ENCODE measurements at regions not wholly inside any gene's neighbourhood (a gene's known extent, or its start where the extent isn't known, plus 50 kb on each side); places are given as distances from the start of the nearest gene placed in this dataset.

GRCh38 chr15:96431786-96432185 is 101.3 kb downstream of the NR2F2 start:
- H3K36me3 Mint-ChIP-seq, result no peaks in the 10 kb centered on the region
- H3K4me1 Mint-ChIP-seq, result no peaks in the 10 kb centered on the region
- H3K4me3 Mint-ChIP-seq, result no peak overlapping the region
- H3K27ac Mint-ChIP-seq, result no peak overlapping the region
- no peaks in the 10 kb centered on the region for H3K9me3 Mint-ChIP-seq
- H3K27me3 Mint-ChIP-seq, result peaks cover 5% of the 10 kb centered on the region

GRCh38 chr15:96435022-96435421 is 104.5 kb downstream of the NR2F2 start:
- H3K9me3 Mint-ChIP-seq, result no peaks in the 10 kb centered on the region
- H3K4me3 Mint-ChIP-seq, result no peak overlapping the region
- H3K4me1 Mint-ChIP-seq, result no peaks in the 10 kb centered on the region
- no peaks in the 10 kb centered on the region for H3K36me3 Mint-ChIP-seq
- no peak overlapping the region for H3K27ac Mint-ChIP-seq
- peaks cover 6% of the 10 kb centered on the region for H3K27me3 Mint-ChIP-seq

GRCh38 chr15:96435841-96436240 is 105.3 kb downstream of the NR2F2 start:
- Mint-ChIP-seq H3K9me3 (no peaks in the 10 kb centered on the region), H3K27ac (no peak overlapping the region), H3K36me3 (no peaks in the 10 kb centered on the region), H3K4me3 (no peak overlapping the region), H3K27me3 (peaks cover 6% of the 10 kb centered on the region), H3K4me1 (no peaks in the 10 kb centered on the region)

GRCh38 chr15:96440978-96441377 is 110.5 kb downstream of the NR2F2 start:
- Mint-ChIP-seq H3K36me3 (no peaks in the 10 kb centered on the region), H3K9me3 (peaks cover 7% of the 10 kb centered on the region), H3K4me1 (no peaks in the 10 kb centered on the region), H3K27me3 (peaks cover 4% of the 10 kb centered on the region), H3K4me3 (no peak overlapping the region), H3K27ac (no peak overlapping the region)

- Mint-ChIP-seq H3K27me3 (peaks cover 7% of the 10 kb centered on the region), H3K27ac (no peak overlapping the region), H3K9me3 (peaks cover 7% of the 10 kb centered on the region), H3K36me3 (no peaks in the 10 kb centered on the region), H3K4me1 (no peaks in the 10 kb centered on the region), H3K4me3 (no peak overlapping the region)
Measured at GRCh38 chr15:96442076-96442475, 111.6 kb downstream of the NR2F2 start.

GRCh38 chr15:96444865-96445264 is 114.4 kb downstream of the NR2F2 start:
- Mint-ChIP-seq H3K27me3 (peaks cover 7% of the 10 kb centered on the region), H3K27ac (no peak overlapping the region), H3K36me3 (no peaks in the 10 kb centered on the region), H3K4me1 (no peaks in the 10 kb centered on the region), H3K4me3 (no peak overlapping the region), H3K9me3 (peaks cover 7% of the 10 kb centered on the region)

- Mint-ChIP-seq H3K4me3 (no peak overlapping the region), H3K36me3 (no peaks in the 10 kb centered on the region), H3K27ac (no peak overlapping the region), H3K27me3 (peaks cover 11% of the 10 kb centered on the region), H3K9me3 (peaks cover under 1% of the 10 kb centered on the region), H3K4me1 (no peaks in the 10 kb centered on the region)
Measured at GRCh38 chr15:96448923-96449322, 118.4 kb downstream of the NR2F2 start.

GRCh38 chr15:96457841-96458240 is 127.3 kb downstream of the NR2F2 start:
- peaks cover 3% of the 10 kb centered on the region for H3K27me3 Mint-ChIP-seq
- no peak overlapping the region for H3K27ac Mint-ChIP-seq
- no peaks in the 10 kb centered on the region for H3K4me1 Mint-ChIP-seq
- no peaks in the 10 kb centered on the region for H3K9me3 Mint-ChIP-seq
- no peak overlapping the region for H3K4me3 Mint-ChIP-seq
- no peaks in the 10 kb centered on the region for H3K36me3 Mint-ChIP-seq

GRCh38 chr15:96460106-96460505 is 129.6 kb downstream of the NR2F2 start:
- no peaks in the 10 kb centered on the region for H3K4me1 Mint-ChIP-seq
- no peak overlapping the region for H3K27ac Mint-ChIP-seq
- no peaks in the 10 kb centered on the region for H3K36me3 Mint-ChIP-seq
- no peaks in the 10 kb centered on the region for H3K9me3 Mint-ChIP-seq
- H3K4me3 Mint-ChIP-seq, result no peak overlapping the region
- peaks cover 1% of the 10 kb centered on the region for H3K27me3 Mint-ChIP-seq

- H3K9me3 Mint-ChIP-seq, result no peaks in the 10 kb centered on the region
- H3K27me3 Mint-ChIP-seq, result peaks cover 1% of the 10 kb centered on the region
- no peak overlapping the region for H3K27ac Mint-ChIP-seq
- H3K4me1 Mint-ChIP-seq, result no peaks in the 10 kb centered on the region
- no peaks in the 10 kb centered on the region for H3K36me3 Mint-ChIP-seq
- H3K4me3 Mint-ChIP-seq, result no peak overlapping the region
Measured at GRCh38 chr15:96462768-96463750, 132.6 kb downstream of the NR2F2 start.

- H3K27me3 Mint-ChIP-seq, result peaks cover 3% of the 10 kb centered on the region
Measured at GRCh38 chr15:96466389-96466947, 136.0 kb downstream of the NR2F2 start.

GRCh38 chr15:96468036-96468435 is 137.5 kb downstream of the NR2F2 start:
- H3K27ac Mint-ChIP-seq, result no peak overlapping the region
- H3K4me1 Mint-ChIP-seq, result no peaks in the 10 kb centered on the region
- no peaks in the 10 kb centered on the region for H3K36me3 Mint-ChIP-seq
- H3K27me3 Mint-ChIP-seq, result peaks cover 3% of the 10 kb centered on the region
- no peak overlapping the region for H3K4me3 Mint-ChIP-seq
- H3K9me3 Mint-ChIP-seq, result no peaks in the 10 kb centered on the region

More at GRCh38 chr15:96466389-96466947, 136.0 kb downstream of the NR2F2 start:
- no peak overlapping the region for H3K27ac Mint-ChIP-seq
- H3K4me3 Mint-ChIP-seq, result no peak overlapping the region
- H3K4me1 Mint-ChIP-seq, result no peaks in the 10 kb centered on the region
- H3K36me3 Mint-ChIP-seq, result no peaks in the 10 kb centered on the region
- H3K9me3 Mint-ChIP-seq, result no peaks in the 10 kb centered on the region

- no peaks in the 10 kb centered on the region for H3K36me3 Mint-ChIP-seq
Measured at GRCh38 chr15:96470681-96471310, 140.3 kb downstream of the NR2F2 start.

GRCh38 chr15:96472681-96473080 is 142.2 kb downstream of the NR2F2 start:
- Mint-ChIP-seq H3K27ac (no peak overlapping the region), H3K4me3 (no peak overlapping the region), H3K9me3 (no peaks in the 10 kb centered on the region)

More at GRCh38 chr15:96470681-96471310, 140.3 kb downstream of the NR2F2 start:
- Mint-ChIP-seq H3K27ac (no peak overlapping the region), H3K9me3 (no peaks in the 10 kb centered on the region), H3K27me3 (peaks cover 3% of the 10 kb centered on the region), H3K4me3 (no peak overlapping the region), H3K4me1 (no peaks in the 10 kb centered on the region)

GRCh38 chr15:96473556-96473955 is 143.1 kb downstream of the NR2F2 start:
- Mint-ChIP-seq H3K4me1 (no peaks in the 10 kb centered on the region), H3K9me3 (no peaks in the 10 kb centered on the region), H3K27me3 (peaks cover 3% of the 10 kb centered on the region), H3K4me3 (no peak overlapping the region), H3K27ac (no peak overlapping the region), H3K36me3 (no peaks in the 10 kb centered on the region)

More at GRCh38 chr15:96472681-96473080, 142.2 kb downstream of the NR2F2 start:
- H3K4me1 Mint-ChIP-seq, result no peaks in the 10 kb centered on the region
- peaks cover 3% of the 10 kb centered on the region for H3K27me3 Mint-ChIP-seq
- no peaks in the 10 kb centered on the region for H3K36me3 Mint-ChIP-seq

- no peaks in the 10 kb centered on the region for H3K4me1 Mint-ChIP-seq
- H3K27me3 Mint-ChIP-seq, result peaks cover 3% of the 10 kb centered on the region
- H3K9me3 Mint-ChIP-seq, result no peaks in the 10 kb centered on the region
- no peak overlapping the region for H3K4me3 Mint-ChIP-seq
- no peaks in the 10 kb centered on the region for H3K36me3 Mint-ChIP-seq
- no peak overlapping the region for H3K27ac Mint-ChIP-seq
Measured at GRCh38 chr15:96474231-96474664, 143.7 kb downstream of the NR2F2 start.

Measured in activated naive CD4-positive, alpha-beta T cell treated with anti-CD3 and anti-CD28 coated beads, Interleukin-2, amount 50 U/mL, for 24 hours (primary cell).